Naive B cell (primary cell): ENCODE measurements at regions not wholly inside any gene's neighbourhood (a gene's known extent, or its start where the extent isn't known, plus 50 kb on each side); places are given as distances from the start of the nearest gene placed in this dataset.

Experiments
- ATAC-seq, 2 donors: fragments of 150-1000 bp; cut with Tn5 transposase; 2 replicates each; pipeline ENCODE4 v1.10.0; 2021; ENCODE audit warnings: low read depth in 2 of 2, mild to moderate bottlenecking in 2 of 2, moderate library complexity in 2 of 2
- DNase-seq: peaks from one replicate; pipeline ENCODE4 v3.0.0; 2022
- H3K27ac Mint-ChIP-seq, 6 donors: one replicate each; pipeline ENCODE4 v1.8.0; 2020 to 2022; ENCODE audit warnings: mild to moderate bottlenecking in 6 of 6, mixed read lengths in 6 of 6, moderate library complexity in 5 of 6, inconsistent platforms in 2 of 6
- H3K27me3 Mint-ChIP-seq, 3 donors: one replicate each; pipeline ENCODE4 v1.8.0; 2021 to 2022; ENCODE audit warnings: mixed read lengths in 3 of 3, mild to moderate bottlenecking in 1 of 3
- H3K36me3 Mint-ChIP-seq, 2 donors: one replicate each; pipeline ENCODE4 v1.8.0; 2020 to 2022; ENCODE audit warnings: mixed read lengths in 2 of 2, inconsistent platforms in 1 of 2, mild to moderate bottlenecking in 1 of 2
- H3K4me1 Mint-ChIP-seq, 3 donors: one replicate each; pipeline ENCODE4 v1.8.0; 2020 to 2022; ENCODE audit warnings: mixed read lengths in 3 of 3, inconsistent platforms in 1 of 3, mild to moderate bottlenecking in 1 of 3, moderate library complexity in 1 of 3
- H3K4me3 Mint-ChIP-seq, 8 donors: one replicate each; pipeline ENCODE4 v1.8.0; 2020 to 2022; ENCODE audit warnings: mild to moderate bottlenecking in 8 of 8, mixed read lengths in 8 of 8, moderate library complexity in 8 of 8, inconsistent platforms in 2 of 8
- H3K9me3 Mint-ChIP-seq, 7 donors: one replicate each; pipeline ENCODE4 v1.8.0; 2020 to 2022; ENCODE audit warnings: mixed read lengths in 7 of 7, mild to moderate bottlenecking in 5 of 7, inconsistent platforms in 2 of 7, moderate library complexity in 1 of 7

- H3K4me3 Mint-ChIP-seq, result no peak overlapping the region
Observed at GRCh38 chr13:94933936-94934335, 221.6 kb upstream of the SOX21 start.

DNA sequence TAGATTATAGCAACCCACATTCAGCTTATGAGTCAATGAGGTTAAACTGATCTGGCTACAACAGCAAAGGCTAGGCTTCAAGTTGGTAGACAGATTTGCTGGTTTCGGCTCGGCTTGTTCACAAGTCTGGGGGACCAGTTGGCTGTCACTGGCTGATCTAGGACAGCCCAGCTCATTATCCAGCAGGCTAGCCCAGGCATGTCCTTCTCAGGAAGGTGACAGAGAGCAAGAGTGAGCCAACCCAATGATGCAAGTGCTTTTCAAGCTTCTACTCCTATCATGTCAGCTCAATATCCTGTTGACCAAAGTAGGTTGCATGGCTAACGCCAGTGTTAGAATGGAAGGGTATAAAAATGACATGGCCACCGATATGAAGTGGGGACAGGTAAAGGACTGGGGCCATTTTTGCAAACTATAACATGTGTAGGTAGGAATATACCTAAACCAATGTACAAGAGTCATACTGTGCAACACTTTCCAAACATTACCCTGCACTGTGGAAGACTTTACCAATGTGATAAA, 220.9 kb upstream of the SOX21 start:
- peaks cover 2 to 14% (median 8%) of the 10 kb centered on the region in 7 donors for H3K9me3 Mint-ChIP-seq
- no peaks in the 10 kb centered on the region for H3K4me1 Mint-ChIP-seq
- no peaks in the 10 kb centered on the region for H3K36me3 Mint-ChIP-seq
- no peak overlapping the region for H3K4me3 Mint-ChIP-seq
- H3K27ac Mint-ChIP-seq, result no peak overlapping the region
- ATAC-seq (no peak), DNase-seq (no peak)
- peaks cover 0 to 4% (median 0%) of the 10 kb centered on the region in 3 donors for H3K27me3 Mint-ChIP-seq

More at GRCh38 chr13:94933936-94934335, 221.6 kb upstream of the SOX21 start:
- Mint-ChIP-seq H3K36me3 (no peaks in the 10 kb centered on the region), H3K27me3 (peaks cover 0 to 4% (median 0%) of the 10 kb centered on the region in 3 donors), H3K4me1 (no peaks in the 10 kb centered on the region), H3K9me3 (peaks cover 2 to 14% (median 8%) of the 10 kb centered on the region in 7 donors), H3K27ac (no peak overlapping the region)
- ATAC-seq (no peak), DNase-seq (no peak)

GRCh38 chr13:94928127-94928775, 215.9 kb upstream of the SOX21 start:
- ATAC-seq, result no peak
- Mint-ChIP-seq H3K27me3 (peaks cover 0 to 4% (median 0%) of the 10 kb centered on the region in 3 donors), H3K9me3 (peaks cover 0 to 12% (median 5%) of the 10 kb centered on the region in 7 donors)

GRCh38 chr13:94925263-94925662, 212.9 kb upstream of the SOX21 start:
- Mint-ChIP-seq H3K9me3 (peaks cover 0 to 6% (median 2%) of the 10 kb centered on the region in 7 donors), H3K4me1 (no peaks in the 10 kb centered on the region), H3K4me3 (no peak overlapping the region), H3K27me3 (peaks cover 0 to 4% (median 0%) of the 10 kb centered on the region in 3 donors), H3K36me3 (no peaks in the 10 kb centered on the region), H3K27ac (no peak overlapping the region)
- ATAC-seq, result no peak
- no peak for DNase-seq

More at GRCh38 chr13:94928127-94928775, 215.9 kb upstream of the SOX21 start:
- no peak overlapping the region for H3K27ac Mint-ChIP-seq
- H3K4me3 Mint-ChIP-seq, result no peak overlapping the region
- DNase-seq, result no peak
- H3K36me3 Mint-ChIP-seq, result no peaks in the 10 kb centered on the region
- H3K4me1 Mint-ChIP-seq, result no peaks in the 10 kb centered on the region

GRCh38 chr13:94921181-94921580, 208.8 kb upstream of the SOX21 start:
- H3K9me3 Mint-ChIP-seq, result peaks cover 0 to 4% (median 1%) of the 10 kb centered on the region in 7 donors
- H3K4me3 Mint-ChIP-seq, result no peak overlapping the region
- no peak overlapping the region for H3K27ac Mint-ChIP-seq
- no peaks in the 10 kb centered on the region for H3K36me3 Mint-ChIP-seq
- H3K27me3 Mint-ChIP-seq, result no peaks in the 10 kb centered on the region
- ATAC-seq (no peak), DNase-seq (no peak)
- H3K4me1 Mint-ChIP-seq, result no peaks in the 10 kb centered on the region

DNA sequence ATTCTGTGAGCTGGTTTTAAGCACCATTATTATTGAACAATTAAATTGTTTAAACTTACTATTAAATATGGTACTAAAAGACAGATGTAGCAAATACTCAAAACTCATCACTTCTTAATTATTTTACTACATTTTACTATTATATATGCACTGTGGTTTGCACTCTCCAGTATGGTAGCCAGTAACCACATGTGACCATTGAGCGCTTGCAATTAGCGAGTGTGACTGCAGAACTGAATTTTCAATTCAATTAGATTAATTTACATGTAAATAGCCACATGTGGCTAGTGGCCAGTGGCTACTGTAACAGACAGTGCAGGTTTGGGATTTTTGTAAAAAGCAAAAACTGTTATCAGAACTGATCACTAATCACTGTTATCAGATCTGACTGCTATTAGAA, 208.2 kb upstream of the SOX21 start:
- peaks cover 0 to 4% (median 0%) of the 10 kb centered on the region in 7 donors for H3K9me3 Mint-ChIP-seq
- no peak overlapping the region for H3K4me3 Mint-ChIP-seq
- H3K4me1 Mint-ChIP-seq, result no peaks in the 10 kb centered on the region
- no peak overlapping the region for H3K27ac Mint-ChIP-seq
- no peaks in the 10 kb centered on the region for H3K36me3 Mint-ChIP-seq
- no peaks in the 10 kb centered on the region for H3K27me3 Mint-ChIP-seq
- DNase-seq (no peak), ATAC-seq (no peak)

DNA sequence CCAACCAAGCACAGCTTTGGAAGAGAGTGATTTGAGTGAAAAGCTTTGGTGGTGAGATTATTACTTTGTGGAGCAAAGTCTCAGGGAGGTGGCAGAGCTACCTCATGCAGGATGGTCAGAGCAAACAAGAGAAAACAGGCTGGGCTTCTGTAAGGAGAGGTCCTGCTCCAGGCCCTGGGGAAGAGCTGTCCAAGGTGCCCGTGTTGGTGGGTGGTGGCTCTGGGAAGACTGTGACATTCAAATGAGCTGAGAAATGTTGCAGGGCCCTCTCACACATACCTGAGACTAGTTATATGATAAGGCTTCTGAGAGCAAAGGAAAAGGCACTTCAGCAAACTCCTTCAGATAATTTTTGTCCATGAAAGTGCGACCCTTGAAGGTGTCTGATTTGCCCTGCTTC, 205.5 kb upstream of the SOX21 start:
- H3K4me3 Mint-ChIP-seq, result no peak overlapping the region
- H3K36me3 Mint-ChIP-seq, result no peaks in the 10 kb centered on the region
- DNase-seq (no peak), ATAC-seq (no peak)
- H3K27me3 Mint-ChIP-seq, result peaks cover 0 to 8% (median 0%) of the 10 kb centered on the region in 3 donors
- no peak overlapping the region for H3K27ac Mint-ChIP-seq
- H3K4me1 Mint-ChIP-seq, result no peaks in the 10 kb centered on the region
- H3K9me3 Mint-ChIP-seq, result peaks cover 0 to 6% (median 2%) of the 10 kb centered on the region in 7 donors

DNA sequence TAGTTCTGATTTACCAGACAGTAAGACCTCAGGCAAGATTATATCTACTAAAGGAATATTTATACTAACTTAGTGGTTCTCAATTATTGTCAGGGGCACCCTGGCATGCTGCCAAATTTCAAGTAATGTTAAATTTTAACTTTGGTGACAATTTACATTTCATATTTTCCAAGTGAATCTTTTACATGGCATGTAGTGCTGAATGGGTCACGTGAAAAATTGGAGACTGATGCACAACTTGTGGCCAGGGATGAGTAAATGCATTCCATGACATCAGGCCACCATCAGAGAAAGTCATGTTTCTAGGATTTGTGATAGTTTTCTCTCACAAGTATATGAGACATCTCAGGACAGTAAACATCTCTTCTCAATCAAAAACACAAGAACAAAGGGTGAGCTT, 202.6 kb upstream of the SOX21 start:
- no peak overlapping the region for H3K4me3 Mint-ChIP-seq
- peaks cover 0 to 16% (median 0%) of the 10 kb centered on the region in 3 donors for H3K27me3 Mint-ChIP-seq
- no peaks in the 10 kb centered on the region for H3K36me3 Mint-ChIP-seq
- ATAC-seq, result no peak
- DNase-seq, result no peak
- H3K27ac Mint-ChIP-seq, result no peak overlapping the region
- peaks cover 0 to 6% (median 2%) of the 10 kb centered on the region in 7 donors for H3K9me3 Mint-ChIP-seq
- no peaks in the 10 kb centered on the region for H3K4me1 Mint-ChIP-seq

- no peak overlapping the region for H3K27ac Mint-ChIP-seq
- H3K4me3 Mint-ChIP-seq, result no peak overlapping the region
- no peaks in the 10 kb centered on the region for H3K36me3 Mint-ChIP-seq
- peaks cover 0 to 5% (median 0%) of the 10 kb centered on the region in 7 donors for H3K9me3 Mint-ChIP-seq
- peaks cover 5 to 9% (median 7%) of the 10 kb centered on the region in 3 donors for H3K27me3 Mint-ChIP-seq
- ATAC-seq (no peak), DNase-seq (no peak)
- no peaks in the 10 kb centered on the region for H3K4me1 Mint-ChIP-seq
Observed at GRCh38 chr13:94906605-94907004, 194.3 kb upstream of the SOX21 start.

DNA sequence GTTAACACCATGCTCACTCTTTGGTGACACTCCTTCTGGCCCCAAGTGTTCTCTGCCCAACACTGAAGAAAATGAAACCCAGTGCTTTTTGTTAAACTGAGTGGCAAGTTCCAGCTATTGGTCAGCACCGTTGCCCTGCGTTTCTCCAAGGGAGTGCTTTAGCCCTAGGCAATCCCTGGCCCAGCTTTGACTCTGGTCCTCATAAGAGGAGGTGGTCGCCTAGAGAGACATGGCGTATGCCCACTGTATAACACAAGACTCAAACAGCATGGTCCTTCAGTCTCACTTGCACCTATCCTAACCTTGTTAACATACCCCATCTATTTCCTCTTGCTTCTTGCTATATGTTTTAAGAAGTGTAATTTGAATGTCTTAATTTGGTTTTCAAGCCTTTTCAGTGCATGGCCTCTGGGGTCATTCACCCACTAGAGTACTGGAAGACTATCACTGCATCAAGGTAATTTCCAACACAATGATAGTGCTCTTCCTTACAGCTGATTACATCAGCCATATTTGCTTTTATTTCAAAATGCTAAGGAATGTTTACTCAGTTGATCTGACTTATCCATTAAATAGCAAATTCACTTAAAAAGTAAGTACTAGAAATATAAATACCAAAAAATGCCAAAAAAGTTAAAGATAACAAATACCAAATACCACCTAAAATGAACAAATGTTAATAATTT, 190.5 kb upstream of the SOX21 start:
- H3K27me3 Mint-ChIP-seq, result no peaks in the 10 kb centered on the region
- H3K4me1 Mint-ChIP-seq, result no peaks in the 10 kb centered on the region
- H3K4me3 Mint-ChIP-seq, result no peak overlapping the region
- no peaks in the 10 kb centered on the region for H3K9me3 Mint-ChIP-seq
- H3K36me3 Mint-ChIP-seq, result no peaks in the 10 kb centered on the region
- DNase-seq (no peak), ATAC-seq (no peak)
- no peak overlapping the region for H3K27ac Mint-ChIP-seq

DNA sequence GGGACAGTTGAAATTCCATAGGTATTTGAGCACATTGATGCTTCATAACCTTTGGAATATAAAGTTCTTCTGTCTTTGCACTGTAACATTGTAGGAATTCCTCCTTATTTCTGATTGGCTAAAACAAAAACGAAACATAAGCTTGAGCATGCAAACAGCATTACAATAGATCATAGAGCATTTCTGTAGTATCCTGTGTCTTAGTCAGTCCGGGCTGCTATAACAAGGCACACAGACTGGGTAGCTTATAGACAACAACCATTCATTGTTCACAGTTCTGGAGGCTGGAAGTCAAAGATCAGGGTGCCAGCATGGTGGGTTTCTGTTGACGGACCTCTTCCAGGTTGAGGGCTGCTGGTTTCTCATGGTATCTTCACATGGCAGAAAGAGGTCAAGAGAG, 188.7 kb upstream of the SOX21 start:
- H3K27me3 Mint-ChIP-seq, result no peaks in the 10 kb centered on the region
- H3K4me1 Mint-ChIP-seq, result no peaks in the 10 kb centered on the region
- DNase-seq, result no peak
- H3K36me3 Mint-ChIP-seq, result no peaks in the 10 kb centered on the region
- H3K4me3 Mint-ChIP-seq, result no peak overlapping the region
- H3K27ac Mint-ChIP-seq, result no peak overlapping the region
- no peaks in the 10 kb centered on the region for H3K9me3 Mint-ChIP-seq
- ATAC-seq, result no peak

DNA sequence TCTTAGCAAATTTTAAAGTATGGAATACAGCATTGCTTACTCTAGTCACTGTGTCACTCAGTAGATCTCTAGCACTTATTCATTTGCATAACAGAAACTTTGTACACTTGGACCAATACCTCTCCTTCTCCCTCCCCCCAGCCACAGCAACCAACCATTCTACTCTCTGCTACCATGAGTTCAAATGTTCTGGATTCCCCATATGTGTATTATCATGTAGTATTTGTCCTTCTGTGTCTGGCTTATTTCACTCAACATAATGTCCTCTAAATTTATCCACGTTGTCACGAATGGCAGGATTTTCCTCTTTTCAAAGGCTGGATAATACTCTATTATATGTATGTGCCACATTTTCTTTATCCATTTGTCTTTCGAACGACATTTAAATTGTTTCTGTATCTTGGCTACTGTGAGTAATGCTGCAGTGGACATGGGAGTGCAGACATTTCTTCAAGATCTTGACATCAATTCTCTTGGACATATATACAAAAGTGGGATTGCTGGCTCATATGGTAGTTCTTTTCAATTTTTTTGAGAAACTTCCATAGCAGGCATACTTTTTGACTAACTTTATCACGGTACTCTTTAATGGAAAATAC, 184.5 kb upstream of the SOX21 start:
- DNase-seq, result no peak
- Mint-ChIP-seq H3K4me1 (no peaks in the 10 kb centered on the region), H3K27me3 (no peaks in the 10 kb centered on the region), H3K27ac (no peak overlapping the region), H3K36me3 (no peaks in the 10 kb centered on the region), H3K9me3 (no peaks in the 10 kb centered on the region), H3K4me3 (no peak overlapping the region)
- ATAC-seq, result no peak

DNA sequence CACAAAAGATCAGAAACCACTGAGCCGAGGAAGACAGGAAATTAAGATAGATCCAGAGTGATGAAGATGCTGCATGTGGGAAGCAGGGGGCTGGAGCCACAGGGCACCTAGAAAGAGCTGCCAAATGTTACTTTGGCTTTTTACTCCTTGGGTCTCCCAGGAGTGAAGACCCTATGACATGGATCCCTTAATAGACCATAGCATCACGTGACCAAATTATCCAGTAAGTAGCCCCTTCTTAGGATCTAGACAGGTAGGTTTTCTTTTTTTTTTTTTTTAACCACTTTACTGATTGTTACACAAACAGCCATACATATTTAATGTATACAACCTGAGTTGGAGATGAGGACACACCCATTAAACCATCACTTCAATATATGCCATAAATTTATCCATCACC, 183.9 kb upstream of the SOX21 start:
- no peak for ATAC-seq
- no peak overlapping the region for H3K27ac Mint-ChIP-seq
- H3K9me3 Mint-ChIP-seq, result no peaks in the 10 kb centered on the region
- no peak overlapping the region for H3K4me3 Mint-ChIP-seq
- no peaks in the 10 kb centered on the region for H3K36me3 Mint-ChIP-seq
- H3K27me3 Mint-ChIP-seq, result no peaks in the 10 kb centered on the region
- no peak for DNase-seq
- H3K4me1 Mint-ChIP-seq, result no peaks in the 10 kb centered on the region

DNA sequence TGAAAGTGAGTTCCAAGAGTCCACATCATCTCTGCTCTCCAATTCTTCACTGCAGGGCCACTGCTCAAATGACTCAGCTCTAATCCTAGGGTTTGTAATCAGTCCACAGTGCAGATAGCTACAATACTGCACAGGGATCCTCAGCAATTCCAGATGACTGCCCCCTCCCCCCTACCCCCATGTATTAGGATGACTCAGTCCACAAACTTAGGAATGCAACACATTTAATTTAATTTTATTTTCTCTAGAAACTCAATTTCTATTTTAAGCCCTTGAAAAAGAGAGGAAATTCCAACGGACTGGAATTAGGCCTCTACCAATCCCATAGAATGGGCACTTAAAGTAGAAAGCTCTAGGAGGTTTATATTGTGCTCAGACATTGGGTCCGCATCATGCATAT, 173.8 kb upstream of the SOX21 start:
- Mint-ChIP-seq H3K9me3 (peaks cover 0 to 8% (median 1%) of the 10 kb centered on the region in 7 donors), H3K27me3 (no peaks in the 10 kb centered on the region), H3K27ac (no peak overlapping the region), H3K36me3 (no peaks in the 10 kb centered on the region), H3K4me1 (no peaks in the 10 kb centered on the region), H3K4me3 (no peak overlapping the region)
- DNase-seq (no peak), ATAC-seq (no peak)
